NCI-H1092 treated with DMSO at 0.1 percent for 48 hours (cell line): ENCODE measurements at regions not wholly inside any gene's neighbourhood (a gene's known extent, or its start where the extent isn't known, plus 50 kb on each side); places are given as distances from the start of the nearest gene placed in this dataset.
A peak's percentile ranks its signal among the peaks of the same experiment; 100 is the strongest.
"Not testable (repeated sequence)": the region's sequence is repeated elsewhere in the genome, so short reads cannot be mapped to it uniquely, and the experiment has no call there.

Experiments used
- DNase-seq: peaks from one replicate; lab custom pipeline; 2025; lab: John Stamatoyannopoulos, UW

GRCh38 chr5:158058208-158059120 is 199.5 kb upstream of the CLINT1 start:
- no peak for DNase-seq

GRCh38 chr5:158056130-158056825 is 197.3 kb upstream of the CLINT1 start:
- peak; percentile 32 for DNase-seq

- no peak for DNase-seq
These were observed 196.2 kb upstream of the CLINT1 start for GRCh38 chr5:158055111-158055501.

- DNase-seq: no peak
These were observed 195.5 kb upstream of the CLINT1 start for GRCh38 chr5:158054223-158055110.

GRCh38 chr5:158051036-158051435 is 192.1 kb upstream of the CLINT1 start:
- DNase-seq: no peak

- no peak for DNase-seq
These were observed 191.5 kb upstream of the CLINT1 start for GRCh38 chr5:158050421-158050820.

- DNase-seq: no peak
These were observed 190.5 kb upstream of the CLINT1 start for GRCh38 chr5:158049459-158049858.

- no peak for DNase-seq
These were observed 186.8 kb upstream of the CLINT1 start for GRCh38 chr5:158045696-158046095.

- DNase-seq: no peak
These were observed 181.0 kb upstream of the CLINT1 start for GRCh38 chr5:158039911-158040347.

- DNase-seq: no peak
These were observed 180.5 kb upstream of the CLINT1 start for GRCh38 chr5:158039441-158039840.

- not testable (repeated sequence) for DNase-seq
These were observed 178.1 kb upstream of the CLINT1 start for GRCh38 chr5:158036983-158037595.

GRCh38 chr5:158034586-158034985 is 175.6 kb upstream of the CLINT1 start:
- DNase-seq: not testable (repeated sequence)

- no peak for DNase-seq
These were observed 174.8 kb upstream of the CLINT1 start for GRCh38 chr5:158033724-158034123.

GRCh38 chr5:158033076-158033475 is 174.1 kb upstream of the CLINT1 start:
- DNase-seq: no peak

GRCh38 chr5:158032246-158032645 is 173.3 kb upstream of the CLINT1 start:
- no peak for DNase-seq

- no peak for DNase-seq
These were observed 169.1 kb upstream of the CLINT1 start for GRCh38 chr5:158027806-158028775.

- no peak for DNase-seq
These were observed 167.5 kb upstream of the CLINT1 start for GRCh38 chr5:158026304-158027031.

GRCh38 chr5:158023266-158023665 is 164.3 kb upstream of the CLINT1 start:
- no peak for DNase-seq

GRCh38 chr5:158022837-158023236 is 163.9 kb upstream of the CLINT1 start:
- DNase-seq: no peak

- DNase-seq: no peak
These were observed 163.4 kb upstream of the CLINT1 start for GRCh38 chr5:158022393-158022792.
